HG02885 (cell line): ENCODE measurements at regions not wholly inside any gene's neighbourhood (a gene's known extent, or its start where the extent isn't known, plus 50 kb on each side); places are given as distances from the start of the nearest gene placed in this dataset.

ENCODE experiments used
- ATAC-seq: cut with Tn5 transposase; IDR thresholded peaks from one replicate; pipeline ENCODE4 v1.9.1; 2021; ENCODE audit warnings: mild to moderate bottlenecking; ENCODE audit not compliant: unreplicated experiment, poor library complexity

DNA sequence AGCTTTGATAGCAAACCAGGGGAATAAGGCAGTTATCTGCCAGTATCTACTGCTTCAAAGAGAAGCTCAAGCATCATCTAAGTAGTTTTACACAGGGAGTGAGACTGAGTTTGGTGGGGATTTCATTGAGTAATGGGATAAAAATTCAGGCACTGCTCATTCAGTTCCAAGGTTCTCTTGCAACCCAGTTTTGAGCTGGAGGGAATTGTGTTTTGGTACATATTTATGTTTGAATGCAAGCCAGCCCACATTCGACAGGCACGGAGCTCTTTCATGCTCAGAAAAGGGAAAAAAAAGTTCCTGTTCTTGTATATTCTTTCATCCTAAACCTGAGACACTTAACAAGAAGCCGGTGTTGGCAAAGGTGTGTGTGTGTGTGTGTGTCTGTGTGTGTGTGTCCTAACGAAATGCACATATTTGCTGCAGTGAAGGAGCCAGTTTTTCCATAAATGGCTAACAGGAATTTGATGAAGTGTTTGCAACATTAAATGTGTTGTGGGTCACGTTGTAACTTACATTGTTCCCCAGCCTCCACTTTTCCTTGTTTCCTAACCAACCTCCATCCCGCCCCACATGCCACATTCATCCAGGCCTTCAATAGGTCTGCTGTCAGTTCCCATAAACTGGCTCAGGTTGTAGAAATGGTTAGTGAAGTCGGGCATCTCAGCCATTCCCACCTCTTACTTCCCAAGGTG is 311.1 kb downstream of the TXNL1 start:
- ATAC-seq, result no peak

GRCh38 chr18:56326336-56327072 is 311.9 kb downstream of the TXNL1 start:
- no peak for ATAC-seq

- no peak for ATAC-seq
Measured at GRCh38 chr18:56323673-56324072, 314.7 kb downstream of the TXNL1 start.

DNA sequence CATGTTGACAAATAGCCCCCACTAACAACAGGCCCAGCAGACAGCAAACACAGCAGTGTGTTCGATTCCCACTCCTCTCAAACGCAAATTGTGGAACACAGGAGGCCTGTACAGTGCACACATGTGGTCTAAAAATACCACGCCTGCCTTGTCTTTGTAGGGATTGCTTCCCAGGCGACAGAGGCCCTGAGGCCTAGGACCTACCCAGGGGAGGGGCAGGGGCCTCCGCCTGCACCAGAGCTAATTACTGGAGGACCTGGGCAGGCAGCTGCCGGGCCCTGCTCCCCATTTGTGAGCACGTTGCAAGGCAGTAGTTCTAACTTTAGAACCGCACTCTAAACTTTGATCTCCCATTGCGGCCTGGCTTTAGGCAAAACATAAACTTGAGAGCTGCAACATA is 316.0 kb downstream of the TXNL1 start:
- no peak for ATAC-seq

DNA sequence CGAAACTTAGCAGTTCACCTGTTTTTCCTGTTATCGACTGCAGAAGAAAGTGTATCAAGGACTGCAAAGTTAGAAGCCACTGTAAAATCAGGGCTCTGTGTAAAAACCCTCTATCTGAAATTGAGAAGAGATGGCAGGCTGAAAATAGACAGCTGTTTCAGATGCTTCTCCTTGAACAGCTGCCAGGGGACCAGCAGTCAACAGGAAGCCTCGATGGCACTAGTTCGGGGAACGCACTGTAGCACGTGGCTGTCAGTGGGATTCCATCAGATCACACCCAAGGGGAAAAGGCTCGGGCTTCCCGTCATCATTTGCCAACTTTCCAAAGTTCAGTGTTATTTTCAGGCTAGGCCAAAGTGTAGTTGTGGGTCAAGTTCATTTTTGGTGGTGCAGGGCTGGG is 316.9 kb downstream of the TXNL1 start:
- ATAC-seq, result no peak

DNA sequence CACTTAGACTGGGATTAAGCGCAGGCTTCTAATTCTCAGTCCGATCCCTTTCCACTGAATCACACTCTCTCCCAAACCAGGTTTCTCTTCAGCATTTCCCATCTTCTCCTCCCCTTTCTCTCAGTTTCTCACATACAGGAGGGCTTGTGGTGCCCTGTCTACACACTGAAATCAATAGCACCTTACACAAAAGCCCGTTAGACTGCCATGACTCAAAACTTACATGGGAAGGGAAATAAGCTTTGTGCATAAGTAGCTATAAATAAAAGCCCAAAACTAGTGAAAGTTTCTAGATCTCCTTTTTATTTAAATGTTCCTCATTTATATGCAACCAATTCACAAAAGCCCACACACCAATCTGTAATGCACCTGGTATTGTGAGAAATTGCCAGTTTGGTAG is 318.4 kb downstream of the TXNL1 start:
- no peak for ATAC-seq

- ATAC-seq, result no peak
Measured at GRCh38 chr18:56316727-56317126, 321.7 kb downstream of the TXNL1 start.

DNA sequence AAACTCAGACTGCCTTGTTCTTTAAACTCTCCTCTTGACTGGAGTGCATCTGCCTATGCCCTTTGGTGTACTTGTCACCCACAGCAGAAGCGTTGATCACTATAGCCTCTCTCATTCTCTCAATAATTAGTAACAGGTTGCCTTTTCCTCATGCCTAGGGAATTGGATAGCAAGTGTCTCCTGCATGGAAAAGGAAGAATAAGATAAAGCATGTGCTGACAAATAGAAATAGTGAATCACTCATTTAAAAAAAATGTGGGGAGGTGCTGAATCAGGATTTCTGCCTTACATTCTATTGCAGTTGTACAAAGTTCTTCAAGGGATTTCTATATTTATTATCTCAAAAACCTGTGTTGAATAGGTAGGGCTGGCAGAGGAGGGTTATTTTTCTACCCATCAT is 323.0 kb downstream of the TXNL1 start:
- ATAC-seq, result no peak

DNA sequence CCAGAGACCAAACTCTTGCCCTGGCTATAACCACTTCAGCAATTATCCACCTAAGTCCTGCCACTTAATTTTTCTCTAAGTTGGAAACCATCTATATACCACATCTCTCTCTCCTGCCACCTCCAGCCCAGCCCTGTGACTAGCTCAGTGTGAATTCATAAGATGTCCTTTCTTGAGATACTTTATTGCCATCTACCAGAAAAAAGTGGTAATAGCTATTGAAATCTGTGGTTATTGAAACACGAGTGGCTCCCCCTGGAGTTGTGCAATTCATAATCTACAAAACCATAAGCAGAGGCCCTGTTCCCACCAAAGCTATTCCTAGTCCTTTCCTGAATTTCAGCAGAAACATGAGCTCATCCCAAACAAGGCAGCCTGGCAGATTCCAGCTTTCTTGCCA is 324.0 kb downstream of the TXNL1 start:
- ATAC-seq, result no peak

- ATAC-seq, result no peak
Measured at GRCh38 chr18:56312551-56313335, 325.6 kb downstream of the TXNL1 start.

GRCh38 chr18:56309104-56309503 is 329.3 kb downstream of the TXNL1 start:
- ATAC-seq, result no peak

DNA sequence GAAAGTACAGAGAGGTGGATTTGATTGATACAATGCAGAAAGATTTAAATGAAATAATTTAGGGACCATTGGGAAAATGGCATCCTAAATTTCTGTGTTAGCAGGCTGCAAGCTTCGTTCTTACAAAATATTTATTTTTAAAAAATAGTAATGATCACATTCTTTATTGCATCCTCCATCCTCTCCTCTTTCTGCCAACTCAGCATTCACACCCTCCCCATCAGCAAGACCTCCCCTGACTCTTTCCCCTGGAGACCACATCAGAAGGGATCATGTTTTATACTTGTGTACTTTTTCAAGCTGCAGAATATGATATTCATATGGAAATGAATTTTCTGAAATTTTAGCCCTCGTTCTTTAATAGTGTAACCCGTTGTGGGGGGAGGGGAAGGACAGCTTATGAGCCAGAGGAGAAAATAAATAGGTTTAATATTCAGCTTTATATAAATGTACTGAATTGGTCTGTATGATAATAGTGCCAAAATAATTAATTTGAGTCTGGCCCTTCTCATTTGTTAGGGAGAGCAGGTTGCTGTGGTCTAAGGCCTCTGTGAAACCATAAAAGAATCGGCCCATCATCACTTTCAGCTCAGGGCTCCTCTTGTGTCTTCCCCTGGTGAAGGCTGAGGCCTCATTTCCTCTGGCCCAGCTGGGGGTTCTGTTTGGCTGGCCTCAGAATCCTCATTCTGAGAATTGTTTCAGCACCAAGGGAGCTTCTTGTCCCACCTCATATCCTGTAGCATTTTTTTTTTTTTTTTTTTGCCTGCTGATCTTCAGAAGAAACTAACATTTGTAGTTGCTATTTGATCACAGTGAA is 330.8 kb downstream of the TXNL1 start:
- ATAC-seq, result no peak

GRCh38 chr18:56306797-56307196 is 331.6 kb downstream of the TXNL1 start:
- ATAC-seq, result no peak

DNA sequence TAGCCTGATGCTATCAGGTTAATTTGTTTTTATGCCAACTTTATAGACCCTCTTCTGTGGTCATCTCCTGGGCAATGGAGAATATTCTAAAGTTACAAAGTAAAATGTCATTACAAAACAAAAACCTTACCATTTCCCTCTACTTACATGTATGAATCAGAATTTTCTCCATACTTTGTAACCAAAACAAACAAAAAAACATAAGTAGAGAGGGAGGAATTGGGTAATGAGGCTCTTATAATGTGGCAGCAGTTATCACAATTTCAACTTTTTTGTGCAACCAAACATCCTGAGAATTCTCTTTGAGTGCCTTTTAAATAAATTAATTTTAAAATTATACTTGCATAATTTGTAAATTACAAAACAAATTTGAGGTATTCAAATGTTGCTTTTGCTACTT is 332.8 kb downstream of the TXNL1 start:
- no peak for ATAC-seq

- no peak for ATAC-seq
Measured at GRCh38 chr18:56302156-56302555, 336.2 kb downstream of the TXNL1 start.

DNA sequence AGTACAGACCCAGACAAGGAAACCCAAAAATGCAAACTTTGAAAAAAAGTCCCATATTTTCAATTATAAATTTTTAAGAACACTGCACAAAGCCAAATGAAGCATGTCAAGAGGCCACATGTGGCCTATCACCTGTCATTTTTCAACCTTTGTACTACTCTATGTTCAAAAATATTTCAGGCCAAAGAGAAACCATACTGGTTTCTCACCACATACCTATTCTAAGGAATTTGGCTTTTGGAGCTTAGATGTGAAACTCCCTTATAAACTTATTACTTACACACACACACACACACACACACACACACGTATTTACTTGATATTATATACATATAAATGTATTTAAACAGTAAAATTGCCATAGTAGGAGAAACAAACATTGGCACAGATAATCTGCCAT is 338.7 kb downstream of the TXNL1 start:
- no peak for ATAC-seq

DNA sequence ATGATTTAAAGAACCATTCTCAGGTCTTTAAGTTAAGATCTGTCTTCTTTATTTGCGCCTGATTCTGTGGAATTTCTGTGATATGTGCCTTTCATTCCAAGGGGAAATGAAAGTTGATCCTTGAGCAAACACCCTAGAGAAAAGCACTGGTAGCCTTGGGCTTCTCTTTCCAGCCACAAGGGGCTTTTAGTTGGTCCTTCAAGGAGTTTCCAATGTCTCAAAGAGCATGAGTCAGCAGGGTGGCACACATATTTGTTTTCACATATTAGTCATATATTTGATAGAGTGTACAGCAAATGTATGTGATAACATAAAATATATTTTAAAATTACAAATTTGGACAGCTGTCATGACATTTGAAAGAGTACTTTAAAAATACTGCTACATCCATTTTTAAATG is 339.5 kb downstream of the TXNL1 start:
- no peak for ATAC-seq

DNA sequence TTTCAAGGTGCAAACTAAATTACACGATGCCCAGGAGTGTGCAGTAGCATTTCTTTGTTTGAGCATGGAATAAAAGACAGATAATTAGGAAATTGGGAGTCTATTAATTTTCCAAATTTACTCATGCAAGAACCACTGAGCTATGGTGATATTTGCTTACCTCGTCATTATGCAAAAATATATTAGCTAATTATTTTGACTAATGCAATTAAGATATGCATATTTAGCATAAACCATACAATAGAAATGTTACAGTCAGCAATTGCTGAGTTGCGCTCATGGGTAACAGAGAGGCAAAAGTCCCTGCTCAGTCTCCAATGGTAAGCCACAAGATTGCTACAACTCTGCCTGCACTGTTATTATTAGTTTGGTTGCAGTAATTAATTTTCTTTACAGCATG is 342.0 kb downstream of the TXNL1 start:
- no peak for ATAC-seq

- ATAC-seq, result peak; percentile 41
Measured at GRCh38 chr18:56294484-56295183, 343.8 kb downstream of the TXNL1 start.

DNA sequence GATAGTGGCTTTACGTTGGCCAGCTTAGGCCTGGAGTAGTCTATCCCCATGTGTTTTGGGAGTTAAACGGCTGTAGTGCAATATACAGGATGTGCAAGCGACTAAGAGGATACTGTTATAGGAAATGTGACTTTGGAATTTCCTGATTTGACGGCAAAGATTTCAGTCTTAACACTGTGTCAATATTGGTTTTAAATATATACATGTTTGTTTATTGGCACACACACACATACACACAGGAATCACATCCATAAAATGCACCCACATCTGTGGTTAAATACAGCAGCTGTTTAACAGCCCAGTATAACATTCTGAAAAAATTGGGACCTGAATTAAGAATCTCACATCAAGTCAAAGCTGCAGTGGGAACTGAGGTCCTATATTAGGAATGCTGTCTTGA is 347.1 kb downstream of the TXNL1 start:
- ATAC-seq, result no peak
